Right lobe of liver (tissue), 6 donors: ENCODE measurements at regions not wholly inside any gene's neighbourhood (a gene's known extent, or its start where the extent isn't known, plus 50 kb on each side); places are given as distances from the start of the nearest gene placed in this dataset.

Source experiments
- ATAC-seq, 4 donors: fragments of 200-7000 bp; cut with Tn5 transposase; one replicate each; pipeline ENCODE4 v1.9.1; 2020; ENCODE audit warnings: mild to moderate bottlenecking in 4 of 4, moderate library complexity in 4 of 4
- DNase-seq, 3 donors: peaks; one replicate each; pipeline ENCODE4 v3.0.0-alpha.2; 2020
- H3K27ac ChIP-seq, 3 donors: fragments of 200-600 bp; one replicate each; pipeline ENCODE4 v1.8.0; 2022
- H3K27me3 ChIP-seq, 2 donors: fragments of 200-600 bp; one replicate each; pipeline ENCODE4 v1.8.0; 2022
- H3K36me3 ChIP-seq, 4 donors: fragments of 200-600 bp; sonication (generic) in 1 of 4; one replicate each; pipeline versions ENCODE4 v1.5.1 to v1.8.0; 2017 to 2022; ENCODE audit warnings: control low read depth in 1 of 4
- H3K4me1 ChIP-seq, 4 donors: fragments of 200-600 bp; sonication (generic) in 1 of 4; one replicate each; pipeline versions ENCODE4 v1.5.1 to v1.8.0; 2017 to 2022; ENCODE audit warnings: control low read depth in 1 of 4
- H3K4me3 ChIP-seq, 3 donors: fragments of 200-600 bp; one replicate each; pipeline ENCODE4 v1.8.0; 2022
- H3K9me3 ChIP-seq, 4 donors: fragments of 200-600 bp; sonication (generic) in 1 of 4; one replicate each; pipeline versions ENCODE4 v1.5.1 to v1.8.0; 2017 to 2022; ENCODE audit warnings: control low read depth in 1 of 4
- CTCF ChIP-seq, 4 donors: fragments of 200-600 bp in 3 of 4; fragments of 450-650 bp in 1 of 4; IDR thresholded peaks; one replicate each; pipeline versions ENCODE4 v1.5.1 to v1.8.0; 2016 to 2022; ENCODE audit warnings: antibody characterized with exemption in 4 of 4, mild to moderate bottlenecking in 2 of 4
- POLR2A ChIP-seq: fragments of 450-650 bp; IDR thresholded peaks from one replicate; pipeline ENCODE4 v1.6.1; 2017; ENCODE audit warnings: antibody characterized with exemption, mild to moderate bottlenecking
- WGBS: methylation state at CpG from one replicate; pipeline ENCODE4 v1.1.6; 2018; ENCODE audit warnings: low coverage, low lambda C conversion rate; ENCODE audit not compliant: insufficient coverage; ENCODE audit errors: missing lambda C conversion rate; 5-methylcytosine and 5-hydroxymethylcytosine counted together
- intact Hi-C, 2 donors: fragments of 100-400 bp; cut with DNase I; formaldehyde crosslinking; loops; one replicate each; pipeline versions ENCODE4 v1.11.2 to v1.14.1; 2022
- donor health status: DM: no; HTN: yes; CAD: no.
- donor health status: DM: no; HTN: no; CAD: no.
- donor health status: DM: no; HTN: no; CAD: no.
- donor health status: DM: no; HTN: yes; CAD: no.
- donor health status: DM: no; HTN: yes; CAD: no.

DNA sequence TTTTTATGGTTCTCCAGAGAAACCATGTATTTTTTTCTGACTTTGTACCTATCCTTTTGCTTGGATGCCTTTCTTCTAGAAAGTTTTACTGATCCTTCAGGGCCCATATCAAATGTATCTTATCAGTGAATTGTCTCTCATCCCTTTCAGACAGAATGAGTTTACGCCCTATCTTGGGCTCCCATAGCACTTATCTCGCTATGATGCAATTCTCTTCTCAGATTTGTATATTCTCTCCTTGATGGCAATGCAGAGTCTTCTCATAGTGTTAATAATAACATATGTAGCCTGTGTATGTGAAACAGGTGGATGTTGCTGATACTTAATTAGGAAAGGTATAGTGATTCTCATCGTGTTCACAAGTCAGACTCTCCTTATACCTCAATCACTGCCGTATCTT is 336.2 kb downstream of the UTRN start:
- H3K9me3 ChIP-seq, result no peaks in the 10 kb centered on the region
- no peak overlapping the region for H3K4me3 ChIP-seq
- no peak for ATAC-seq
- no peaks in the 10 kb centered on the region for H3K27me3 ChIP-seq
- 100% methylated on average over 4 of the region's 4 CpGs for WGBS
- no peak overlapping the region for H3K27ac ChIP-seq
- TF ChIP-seq CTCF (IDR thresholded peaks at IDR 0.05) (no peak), POLR2A (no peak)
- H3K36me3 ChIP-seq, result no peaks in the 10 kb centered on the region
- DNase-seq, result no peak
- intact Hi-C loops, result no loop called here
- no peaks in the 10 kb centered on the region for H3K4me1 ChIP-seq

DNA sequence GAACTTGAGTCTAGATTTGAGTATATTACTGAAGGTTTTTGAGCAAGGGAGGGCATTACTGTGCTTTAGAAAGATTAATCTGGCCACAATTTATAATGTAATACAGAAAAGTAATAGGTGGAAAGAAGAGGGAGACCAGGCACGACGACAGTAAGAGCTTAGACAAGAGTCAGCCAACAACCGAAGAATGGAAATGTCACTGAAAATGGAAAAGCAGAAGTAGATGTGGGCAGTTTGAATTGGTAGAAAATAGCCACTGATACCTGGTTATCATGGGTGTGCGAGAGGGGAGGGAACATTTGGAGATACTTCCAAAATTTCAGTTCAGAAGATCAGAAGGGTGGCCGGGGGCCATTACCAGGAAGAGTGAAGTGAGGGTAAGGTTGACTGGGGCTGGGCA is 339.1 kb downstream of the UTRN start:
- intact Hi-C loops, result no loop called here
- TF ChIP-seq CTCF (IDR thresholded peaks at IDR 0.05) (no peak), POLR2A (no peak)
- Histone ChIP-seq H3K27ac (no peak overlapping the region), H3K36me3 (no peaks in the 10 kb centered on the region), H3K9me3 (no peaks in the 10 kb centered on the region), H3K27me3 (no peaks in the 10 kb centered on the region), H3K4me3 (no peak overlapping the region), H3K4me1 (no peaks in the 10 kb centered on the region)
- ATAC-seq (no peak), DNase-seq (no peak)
- 73% methylated on average over 5 of the region's 5 CpGs for WGBS

- Histone ChIP-seq H3K27ac (no peak overlapping the region), H3K9me3 (no peaks in the 10 kb centered on the region), H3K4me3 (no peak overlapping the region), H3K4me1 (no peaks in the 10 kb centered on the region), H3K36me3 (no peaks in the 10 kb centered on the region), H3K27me3 (no peaks in the 10 kb centered on the region)
- intact Hi-C loops, result no loop called here
- no peak for TF ChIP-seq CTCF (IDR thresholded peaks at IDR 0.05)
- no peak for TF ChIP-seq POLR2A
- DNase-seq (no peak), ATAC-seq (no peak)
- WGBS, result 90% methylated on average over 4 of the region's 4 CpGs
Measured at GRCh38 chr6:144624716-144625115, 339.6 kb downstream of the UTRN start.

GRCh38 chr6:144630857-144631256 is 345.7 kb downstream of the UTRN start:
- intact Hi-C loops, result no loop called here

More at GRCh38 chr6:144630857-144631256, 345.7 kb downstream of the UTRN start:
- no peak overlapping the region for H3K4me3 ChIP-seq
- TF ChIP-seq POLR2A, result no peak
- TF ChIP-seq CTCF (IDR thresholded peaks at IDR 0.05), result no peak
- DNase-seq (no peak), ATAC-seq (no peak)
- no peaks in the 10 kb centered on the region for H3K9me3 ChIP-seq
- no peaks in the 10 kb centered on the region for H3K27me3 ChIP-seq
- H3K27ac ChIP-seq, result no peak overlapping the region
- no peaks in the 10 kb centered on the region for H3K36me3 ChIP-seq
- WGBS, result 80% methylated on average over 1 of the region's 1 CpG
- no peaks in the 10 kb centered on the region for H3K4me1 ChIP-seq
